ENCODE measurements at regions not wholly inside any gene's neighbourhood (a gene's known extent, or its start where the extent isn't known, plus 50 kb on each side); places are given as distances from the start of the nearest gene placed in this dataset.
"Not testable (repeated sequence)": the region's sequence is repeated elsewhere in the genome, so short reads cannot be mapped to it uniquely, and the experiment has no call there.

DNA sequence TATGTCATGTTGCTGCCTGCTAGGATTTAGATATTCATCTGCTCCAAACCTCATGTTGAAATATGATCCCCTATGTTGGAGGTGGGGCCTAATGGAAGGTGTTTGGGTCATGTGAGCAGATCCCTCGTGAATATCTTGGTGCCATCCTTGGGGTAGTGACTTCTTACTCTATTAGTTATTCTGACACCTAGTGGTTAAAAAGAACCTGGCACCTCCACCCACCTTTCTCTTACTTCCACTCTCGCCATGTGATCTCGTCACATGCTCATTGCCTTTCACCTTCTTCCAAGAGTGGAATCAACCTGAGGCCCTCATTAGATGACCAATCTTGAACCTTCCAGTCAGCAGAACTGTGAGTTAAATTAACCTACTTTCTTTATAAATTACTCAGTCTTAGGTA is 549.4 kb upstream of the SYNCRIP start:
- TF ChIP-seq, protein P1, sequence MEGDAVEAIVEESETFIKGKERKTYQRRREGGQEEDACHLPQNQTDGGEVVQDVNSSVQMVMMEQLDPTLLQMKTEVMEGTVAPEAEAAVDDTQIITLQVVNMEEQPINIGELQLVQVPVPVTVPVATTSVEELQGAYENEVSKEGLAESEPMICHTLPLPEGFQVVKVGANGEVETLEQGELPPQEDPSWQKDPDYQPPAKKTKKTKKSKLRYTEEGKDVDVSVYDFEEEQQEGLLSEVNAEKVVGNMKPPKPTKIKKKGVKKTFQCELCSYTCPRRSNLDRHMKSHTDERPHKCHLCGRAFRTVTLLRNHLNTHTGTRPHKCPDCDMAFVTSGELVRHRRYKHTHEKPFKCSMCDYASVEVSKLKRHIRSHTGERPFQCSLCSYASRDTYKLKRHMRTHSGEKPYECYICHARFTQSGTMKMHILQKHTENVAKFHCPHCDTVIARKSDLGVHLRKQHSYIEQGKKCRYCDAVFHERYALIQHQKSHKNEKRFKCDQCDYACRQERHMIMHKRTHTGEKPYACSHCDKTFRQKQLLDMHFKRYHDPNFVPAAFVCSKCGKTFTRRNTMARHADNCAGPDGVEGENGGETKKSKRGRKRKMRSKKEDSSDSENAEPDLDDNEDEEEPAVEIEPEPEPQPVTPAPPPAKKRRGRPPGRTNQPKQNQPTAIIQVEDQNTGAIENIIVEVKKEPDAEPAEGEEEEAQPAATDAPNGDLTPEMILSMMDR (IDR thresholded peaks at IDR 0.05; ENCODE audit: extremely low read depth, missing control alignments) = peak; percentile 22
- peak; percentile 4 for DNase-seq (ENCODE audit: low spot score)

DNA sequence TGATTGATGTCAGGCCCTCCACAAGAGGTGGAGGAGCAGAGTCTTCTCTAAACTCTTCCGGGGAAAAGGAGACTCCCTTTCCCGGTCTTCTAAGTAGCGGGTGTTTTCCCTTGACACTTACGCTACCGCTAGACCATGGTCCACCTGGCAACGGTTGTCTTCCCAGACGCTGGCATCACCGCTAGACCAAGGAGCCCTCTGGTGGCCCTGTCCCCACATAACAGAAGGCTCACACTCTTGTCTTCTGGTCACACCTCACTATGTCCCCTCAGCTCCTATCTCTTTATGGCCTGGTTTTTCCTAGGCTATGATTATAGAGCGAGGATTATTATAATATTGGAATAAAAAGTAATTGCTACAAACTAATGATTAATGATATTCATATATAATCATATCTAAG is 532.5 kb upstream of the SYNCRIP start:
- DNase-seq (ENCODE audit: low spot score) = not testable (repeated sequence)

DNA sequence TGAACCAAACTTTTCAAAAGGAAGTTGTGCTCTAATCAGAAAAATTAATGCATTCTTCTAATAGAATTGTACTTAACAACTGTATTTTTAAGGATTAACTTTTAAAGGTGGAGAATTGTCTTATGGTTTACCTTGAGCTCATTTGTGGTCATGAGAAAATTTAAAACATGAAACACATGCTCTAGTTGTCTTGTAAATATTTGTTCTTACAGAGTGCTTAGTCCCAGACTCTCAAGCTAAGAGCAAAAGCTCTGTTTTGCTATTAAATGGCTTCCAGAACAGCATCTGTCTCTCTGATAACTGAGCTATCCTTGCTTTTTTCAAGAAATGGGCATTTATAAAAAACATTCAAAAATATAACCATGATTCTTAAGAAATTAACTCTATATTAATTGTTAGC is 512.2 kb upstream of the SYNCRIP start:
- TF ChIP-seq, protein P1 (IDR thresholded peaks at IDR 0.05; ENCODE audit: extremely low read depth, missing control alignments) = no peak
- DNase-seq (ENCODE audit: low spot score) = no peak

DNA sequence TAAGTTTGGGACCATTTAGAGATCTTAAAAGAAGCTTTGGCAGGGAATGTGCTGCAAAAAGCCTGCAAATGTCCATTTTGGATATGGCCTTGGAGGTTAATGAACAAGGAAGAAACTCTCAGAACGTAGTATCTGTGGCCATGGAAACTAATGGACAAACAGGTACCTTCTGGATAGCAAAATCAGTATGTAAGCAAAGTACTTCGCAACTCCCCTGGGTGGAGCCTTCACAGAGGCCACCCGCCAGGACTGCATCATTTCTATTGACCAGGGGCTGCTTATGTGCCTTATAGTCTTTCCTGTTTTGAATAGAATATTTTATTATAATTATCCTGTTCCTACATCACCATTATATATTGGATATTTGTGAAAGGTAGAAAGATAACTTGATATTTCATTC is 510.8 kb upstream of the SYNCRIP start:
- TF ChIP-seq, protein P1 (IDR thresholded peaks at IDR 0.05; ENCODE audit: extremely low read depth, missing control alignments) = no peak
- no peak for DNase-seq (ENCODE audit: low spot score)

DNA sequence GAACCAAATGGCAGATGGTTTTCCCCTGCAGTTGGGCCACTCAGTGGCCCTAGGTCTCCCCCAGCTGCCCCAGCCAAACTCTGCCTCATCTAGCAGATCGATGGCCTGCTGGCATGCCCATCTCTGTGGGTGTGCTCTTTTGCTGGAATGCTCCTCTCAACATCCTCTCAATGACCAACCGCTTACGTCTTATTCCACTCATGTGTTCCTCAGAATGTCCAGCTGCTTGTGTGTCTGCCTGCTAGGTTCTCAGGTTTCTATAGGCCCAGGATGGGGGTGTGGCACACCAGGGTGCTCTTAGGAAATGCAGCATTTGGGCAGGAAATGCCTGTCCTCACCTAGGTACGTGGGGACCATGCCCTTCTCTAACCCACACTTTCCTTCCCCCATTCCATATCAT is 509.9 kb upstream of the SYNCRIP start:
- DNase-seq (ENCODE audit: low spot score) = no peak

DNA sequence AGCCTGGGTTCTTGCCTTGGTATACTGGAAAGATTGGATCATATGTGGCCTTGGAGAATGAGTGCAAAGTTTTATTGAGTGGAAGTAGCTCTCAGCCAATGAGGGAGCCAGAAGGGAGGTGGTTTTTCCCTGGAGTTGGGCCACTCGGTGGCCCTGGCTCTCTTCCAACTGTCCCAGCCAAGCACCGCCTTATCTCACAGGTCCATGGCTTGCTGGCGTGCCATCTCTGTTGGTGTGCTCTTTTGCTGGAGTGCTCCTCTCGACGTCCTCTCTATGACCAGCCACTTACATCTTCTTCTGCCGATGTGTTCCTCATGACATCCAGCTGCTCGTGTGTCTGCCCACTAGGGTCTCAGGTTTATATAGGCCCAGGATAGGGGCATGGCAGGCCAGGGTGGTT is 505.9 kb upstream of the SYNCRIP start:
- no peak for DNase-seq (ENCODE audit: low spot score)
- TF ChIP-seq, protein P1 (IDR thresholded peaks at IDR 0.05; ENCODE audit: extremely low read depth, missing control alignments) = no peak

More for the DNA sequence above, 509.9 kb upstream of the SYNCRIP start:
- TF ChIP-seq, protein P1 (IDR thresholded peaks at IDR 0.05; ENCODE audit: extremely low read depth, missing control alignments) = no peak

DNA sequence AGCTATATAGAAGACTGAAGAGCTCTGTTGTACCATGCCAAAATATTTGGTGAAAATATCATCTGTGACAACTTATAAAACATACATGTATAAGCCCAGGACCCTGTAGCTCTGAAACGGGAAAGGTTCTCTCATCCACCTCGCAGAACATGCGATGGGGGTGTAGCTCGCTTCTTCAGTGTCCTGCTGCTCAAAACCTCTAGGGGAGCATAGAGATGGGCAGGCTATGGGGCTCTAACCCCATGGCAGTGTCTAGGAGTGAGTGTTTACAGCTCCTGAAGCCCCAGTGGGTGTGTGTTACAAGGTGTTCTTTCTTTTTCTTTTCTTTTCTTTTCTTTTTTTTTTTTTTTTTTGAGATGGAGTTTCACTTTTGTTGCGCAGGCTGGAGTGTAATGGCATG is 505.2 kb upstream of the SYNCRIP start:
- no peak for DNase-seq (ENCODE audit: low spot score)
- TF ChIP-seq, protein P1 (IDR thresholded peaks at IDR 0.05; ENCODE audit: extremely low read depth, missing control alignments) = no peak

DNA sequence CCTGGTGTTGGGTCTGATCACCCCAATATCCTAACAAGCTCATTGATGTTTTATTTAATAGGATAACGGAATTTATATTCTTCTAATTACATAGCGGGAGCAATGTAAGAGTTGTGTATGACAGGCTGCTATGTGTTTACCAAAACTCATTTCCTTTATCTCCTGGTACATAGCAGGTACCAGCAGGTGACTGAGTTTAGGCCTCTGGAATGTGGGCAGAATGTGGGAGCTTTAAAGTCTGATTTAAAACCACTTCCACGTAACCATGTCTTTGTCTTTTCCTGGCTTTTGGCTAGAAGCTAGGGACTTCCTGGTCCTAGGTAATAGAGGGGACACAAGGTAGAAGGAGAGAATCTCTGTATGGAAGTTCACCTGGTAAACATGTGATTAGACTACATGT is 504.6 kb upstream of the SYNCRIP start:
- TF ChIP-seq, protein P1 (IDR thresholded peaks at IDR 0.05; ENCODE audit: extremely low read depth, missing control alignments) = no peak
- no peak for DNase-seq (ENCODE audit: low spot score)

DNA sequence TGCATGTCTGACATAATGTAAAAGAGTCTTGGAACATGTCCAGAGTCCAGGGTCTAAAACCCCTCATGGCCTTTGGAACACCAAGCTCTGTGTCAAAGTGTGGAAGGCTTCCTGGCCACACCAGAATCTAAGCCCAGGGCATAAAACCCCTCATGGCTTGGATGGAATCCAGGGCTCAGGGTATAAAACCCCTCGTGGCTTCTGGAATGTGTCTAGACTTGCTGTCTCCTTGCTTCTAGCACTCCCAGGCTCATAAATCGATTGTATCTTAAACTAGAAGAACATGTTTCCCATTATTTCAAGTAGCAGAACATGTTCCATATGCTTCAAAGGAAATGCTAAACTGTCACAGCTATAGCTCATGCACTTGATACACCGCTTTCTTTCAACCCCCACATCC is 504.1 kb upstream of the SYNCRIP start:
- not testable (repeated sequence) for DNase-seq (ENCODE audit: low spot score)

All from GM20000 (cell line).